Neural crest cell (in vitro differentiated cells): ENCODE measurements at regions not wholly inside any gene's neighbourhood (a gene's known extent, or its start where the extent isn't known, plus 50 kb on each side); places are given as distances from the start of the nearest gene placed in this dataset.

ENCODE experiments used
- DNase-seq: peaks from one replicate; pipeline ENCODE4 v3.0.0; 2021; ENCODE audit warnings: low read depth, mixed read lengths, low spot score
- H3K27ac Mint-ChIP-seq: one replicate; pipeline ENCODE4 v1.8.0; 2021; ENCODE audit warnings: mild to moderate bottlenecking, mixed read lengths; ENCODE audit not compliant: unreplicated experiment
- H3K27me3 Mint-ChIP-seq: 2 replicates; pipeline ENCODE4 v1.8.0; 2021; ENCODE audit warnings: low read depth, mild to moderate bottlenecking, mixed read lengths
- H3K36me3 Mint-ChIP-seq: 2 replicates; pipeline ENCODE4 v1.8.0; 2021; ENCODE audit warnings: low read depth, mild to moderate bottlenecking, mixed read lengths
- H3K4me1 Mint-ChIP-seq: 2 replicates; pipeline ENCODE4 v1.8.0; 2021; ENCODE audit warnings: mixed read lengths
- H3K4me3 Mint-ChIP-seq: one replicate; pipeline ENCODE4 v1.8.0; 2021; ENCODE audit warnings: mild to moderate bottlenecking, mixed read lengths
- H3K9me3 Mint-ChIP-seq: 2 replicates; pipeline ENCODE4 v1.8.0; 2021; ENCODE audit warnings: mixed read lengths
- TF ChIP-seq, protein P1 (sequence below): fragments of 200-600 bp; sonication (generic); conservative IDR thresholded peaks from 2 replicates; pipeline ENCODE4 v1.5.0; 2021; ENCODE audit warnings: antibody characterized with exemption, mild to moderate bottlenecking

DNA sequence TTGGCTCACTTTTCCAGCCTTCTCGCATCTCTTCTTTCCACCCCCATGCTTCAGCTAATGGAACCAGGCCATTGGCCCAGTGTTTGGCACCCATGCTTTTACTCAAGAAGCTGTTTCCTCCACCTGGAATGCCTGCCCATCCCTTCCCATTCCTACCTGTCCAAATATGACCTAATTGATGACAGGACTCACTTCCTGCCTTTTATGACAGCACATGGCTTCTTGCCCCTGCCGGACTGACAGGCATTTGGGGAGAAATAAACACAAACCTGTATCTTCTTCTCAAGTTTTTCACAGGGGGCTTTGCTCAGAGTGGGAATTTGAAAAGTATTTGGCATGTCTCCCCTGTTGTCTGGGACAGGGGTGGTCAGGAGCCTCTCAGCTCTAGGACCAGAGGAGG, 120.1 kb downstream of the ABHD5 start:
- H3K4me3 Mint-ChIP-seq, result no peak overlapping the region
- no peaks in the 10 kb centered on the region for H3K4me1 Mint-ChIP-seq
- no peak for DNase-seq
- TF ChIP-seq, protein P1, sequence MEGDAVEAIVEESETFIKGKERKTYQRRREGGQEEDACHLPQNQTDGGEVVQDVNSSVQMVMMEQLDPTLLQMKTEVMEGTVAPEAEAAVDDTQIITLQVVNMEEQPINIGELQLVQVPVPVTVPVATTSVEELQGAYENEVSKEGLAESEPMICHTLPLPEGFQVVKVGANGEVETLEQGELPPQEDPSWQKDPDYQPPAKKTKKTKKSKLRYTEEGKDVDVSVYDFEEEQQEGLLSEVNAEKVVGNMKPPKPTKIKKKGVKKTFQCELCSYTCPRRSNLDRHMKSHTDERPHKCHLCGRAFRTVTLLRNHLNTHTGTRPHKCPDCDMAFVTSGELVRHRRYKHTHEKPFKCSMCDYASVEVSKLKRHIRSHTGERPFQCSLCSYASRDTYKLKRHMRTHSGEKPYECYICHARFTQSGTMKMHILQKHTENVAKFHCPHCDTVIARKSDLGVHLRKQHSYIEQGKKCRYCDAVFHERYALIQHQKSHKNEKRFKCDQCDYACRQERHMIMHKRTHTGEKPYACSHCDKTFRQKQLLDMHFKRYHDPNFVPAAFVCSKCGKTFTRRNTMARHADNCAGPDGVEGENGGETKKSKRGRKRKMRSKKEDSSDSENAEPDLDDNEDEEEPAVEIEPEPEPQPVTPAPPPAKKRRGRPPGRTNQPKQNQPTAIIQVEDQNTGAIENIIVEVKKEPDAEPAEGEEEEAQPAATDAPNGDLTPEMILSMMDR, result no peak
- H3K9me3 Mint-ChIP-seq, result peaks cover 2% of the 10 kb centered on the region
- H3K27ac Mint-ChIP-seq, result no peak overlapping the region
- peaks cover 26% of the 10 kb centered on the region for H3K27me3 Mint-ChIP-seq
- no peaks in the 10 kb centered on the region for H3K36me3 Mint-ChIP-seq

DNA sequence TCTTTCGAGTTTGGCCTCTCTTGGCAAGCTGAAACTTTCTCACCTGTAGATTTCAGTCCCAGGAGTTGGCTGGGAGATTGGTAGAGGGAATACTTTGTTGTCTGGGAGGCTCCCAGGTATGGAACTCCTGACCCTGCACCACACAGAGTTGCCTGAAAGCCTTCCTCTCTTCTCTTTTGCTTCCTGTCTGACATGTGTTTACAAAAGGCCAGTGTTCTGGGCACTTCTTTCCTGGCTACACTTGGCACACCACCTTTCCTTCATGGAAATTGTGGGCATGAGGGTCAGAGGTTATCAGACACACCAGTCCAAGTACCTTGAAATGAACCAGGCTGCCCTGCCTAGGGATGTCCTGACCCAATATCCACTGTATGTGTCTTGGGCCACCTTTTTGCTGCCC, 123.7 kb downstream of the ABHD5 start:
- no peak for DNase-seq
- H3K36me3 Mint-ChIP-seq, result no peaks in the 10 kb centered on the region
- TF ChIP-seq, protein P1, result no peak
- H3K4me1 Mint-ChIP-seq, result no peaks in the 10 kb centered on the region
- peaks cover 13% of the 10 kb centered on the region for H3K27me3 Mint-ChIP-seq
- peaks cover 6% of the 10 kb centered on the region for H3K9me3 Mint-ChIP-seq
- H3K27ac Mint-ChIP-seq, result no peak overlapping the region
- H3K4me3 Mint-ChIP-seq, result no peak overlapping the region

DNA sequence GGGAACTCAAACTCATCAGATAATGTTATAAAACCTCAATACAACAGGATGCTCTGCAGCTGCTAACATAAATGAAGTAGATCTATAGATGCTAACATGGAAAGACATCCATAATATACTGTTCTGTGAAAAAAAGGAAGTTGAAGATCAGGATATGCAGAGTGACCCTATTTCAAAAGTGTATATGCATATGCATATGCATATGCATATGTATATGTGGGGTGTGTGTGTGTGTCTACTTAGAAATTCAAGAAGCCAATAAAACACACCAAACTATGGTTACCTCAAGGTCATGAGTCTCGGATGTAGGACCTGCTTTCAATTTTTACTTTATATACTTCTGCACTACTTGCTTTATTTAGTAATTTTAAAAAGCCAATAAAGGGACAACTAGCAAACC, 125.6 kb downstream of the ABHD5 start:
- Mint-ChIP-seq H3K9me3 (peaks cover 6% of the 10 kb centered on the region), H3K27me3 (peaks cover 19% of the 10 kb centered on the region), H3K27ac (no peak overlapping the region), H3K36me3 (no peaks in the 10 kb centered on the region), H3K4me3 (no peak overlapping the region), H3K4me1 (no peaks in the 10 kb centered on the region)
- no peak for DNase-seq
- TF ChIP-seq, protein P1, result no peak

DNA sequence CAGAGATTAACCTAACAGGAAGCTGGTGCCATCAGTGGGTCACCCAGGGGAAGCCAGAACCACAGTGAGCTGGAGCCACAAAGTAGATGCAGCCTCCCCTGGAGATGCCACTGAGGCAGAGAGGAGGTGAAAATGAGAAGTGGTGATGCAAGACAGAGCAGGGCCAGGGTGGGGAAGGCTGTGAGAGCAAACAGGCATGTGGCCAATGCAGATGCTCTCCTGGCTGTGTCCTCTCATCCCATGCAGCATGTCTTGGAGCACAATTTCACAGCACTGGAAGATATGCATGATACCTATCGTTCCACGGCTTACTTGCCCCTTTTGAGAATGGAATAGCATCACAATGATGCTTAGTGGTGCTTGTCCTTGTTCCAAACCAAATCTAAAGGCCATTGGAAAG, 126.3 kb downstream of the ABHD5 start:
- Mint-ChIP-seq H3K4me1 (no peaks in the 10 kb centered on the region), H3K27ac (no peak overlapping the region), H3K27me3 (peaks cover 20% of the 10 kb centered on the region), H3K9me3 (peaks cover 6% of the 10 kb centered on the region), H3K36me3 (no peaks in the 10 kb centered on the region), H3K4me3 (no peak overlapping the region)
- TF ChIP-seq, protein P1, result no peak
- no peak for DNase-seq

DNA sequence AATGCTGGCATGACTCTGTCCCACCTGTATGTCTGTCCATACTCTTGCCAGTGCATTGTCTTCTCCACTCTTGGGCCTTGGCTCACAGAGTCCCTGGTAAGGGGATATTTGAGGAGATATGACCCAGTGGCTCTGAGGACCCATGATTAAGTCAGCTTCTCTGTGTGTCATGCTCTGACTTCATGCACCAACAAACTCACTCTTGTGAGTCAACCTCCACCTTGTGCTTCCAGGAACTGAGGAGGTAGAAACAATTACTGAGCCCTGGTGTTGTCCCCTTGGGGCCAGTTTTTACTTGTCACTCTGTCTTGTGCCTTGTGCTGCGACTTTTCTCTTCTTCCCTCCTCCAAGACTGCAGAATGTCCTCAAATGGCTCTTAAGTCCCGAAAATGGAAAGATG, 127.1 kb downstream of the ABHD5 start:
- Mint-ChIP-seq H3K9me3 (peaks cover 6% of the 10 kb centered on the region), H3K4me3 (no peak overlapping the region), H3K36me3 (no peaks in the 10 kb centered on the region), H3K27ac (no peak overlapping the region), H3K4me1 (no peaks in the 10 kb centered on the region), H3K27me3 (peaks cover 20% of the 10 kb centered on the region)
- no peak for DNase-seq
- TF ChIP-seq, protein P1, result no peak

DNA sequence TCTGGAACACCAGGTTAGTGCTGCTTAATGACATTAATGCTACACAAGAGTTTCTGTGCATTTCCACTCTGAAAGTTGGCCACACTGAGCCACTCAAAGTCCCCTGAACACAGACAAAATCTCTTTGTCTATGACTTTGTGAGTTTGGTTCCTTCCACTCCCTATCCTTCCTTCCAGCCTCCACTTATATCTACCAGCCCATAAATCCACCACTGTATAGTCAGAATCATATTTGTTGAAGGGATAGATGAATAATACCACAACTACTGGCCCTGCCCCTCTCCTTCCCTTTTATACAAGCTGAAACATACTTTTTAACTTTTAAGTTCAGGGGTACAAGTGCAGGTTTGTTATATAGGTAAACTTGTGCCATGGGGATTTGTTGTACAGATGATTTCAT, 127.5 kb downstream of the ABHD5 start:
- no peak for DNase-seq
- no peaks in the 10 kb centered on the region for H3K4me1 Mint-ChIP-seq
- no peak overlapping the region for H3K27ac Mint-ChIP-seq
- H3K27me3 Mint-ChIP-seq, result peaks cover 20% of the 10 kb centered on the region
- H3K36me3 Mint-ChIP-seq, result no peaks in the 10 kb centered on the region
- TF ChIP-seq, protein P1, result no peak
- no peak overlapping the region for H3K4me3 Mint-ChIP-seq
- peaks cover 6% of the 10 kb centered on the region for H3K9me3 Mint-ChIP-seq
